NCI-H146 treated with DMSO at 0.1 percent for 48 hours (cell line): ENCODE measurements at regions not wholly inside any gene's neighbourhood (a gene's known extent, or its start where the extent isn't known, plus 50 kb on each side); places are given as distances from the start of the nearest gene placed in this dataset.
"Not testable (repeated sequence)": the region's sequence is repeated elsewhere in the genome, so short reads cannot be mapped to it uniquely, and the experiment has no call there.

Experiments
- DNase-seq: peaks from one replicate; lab custom pipeline; 2025; ENCODE audit not compliant: unreplicated experiment; lab: John Stamatoyannopoulos, UW

DNA sequence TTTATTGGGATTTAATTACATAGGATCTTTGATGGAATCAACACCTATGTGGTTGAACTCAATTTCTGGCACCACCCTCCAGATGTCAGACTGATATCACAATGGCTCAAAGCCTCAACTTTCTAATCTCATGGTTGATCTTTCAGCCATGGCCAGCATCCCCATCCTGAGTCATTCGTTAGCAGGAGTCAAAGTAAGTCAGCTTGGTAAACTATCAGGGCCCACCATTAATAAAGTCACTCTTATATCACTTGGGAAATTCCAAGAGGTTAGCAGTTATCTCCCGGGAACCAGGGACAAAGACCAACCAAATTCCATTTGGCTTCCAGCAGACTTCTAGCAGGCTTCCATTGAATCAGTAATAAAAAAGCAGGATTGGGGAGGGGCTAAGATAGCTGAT, 50.7 kb upstream of the TNFSF4 start:
- DNase-seq: no peak

DNA sequence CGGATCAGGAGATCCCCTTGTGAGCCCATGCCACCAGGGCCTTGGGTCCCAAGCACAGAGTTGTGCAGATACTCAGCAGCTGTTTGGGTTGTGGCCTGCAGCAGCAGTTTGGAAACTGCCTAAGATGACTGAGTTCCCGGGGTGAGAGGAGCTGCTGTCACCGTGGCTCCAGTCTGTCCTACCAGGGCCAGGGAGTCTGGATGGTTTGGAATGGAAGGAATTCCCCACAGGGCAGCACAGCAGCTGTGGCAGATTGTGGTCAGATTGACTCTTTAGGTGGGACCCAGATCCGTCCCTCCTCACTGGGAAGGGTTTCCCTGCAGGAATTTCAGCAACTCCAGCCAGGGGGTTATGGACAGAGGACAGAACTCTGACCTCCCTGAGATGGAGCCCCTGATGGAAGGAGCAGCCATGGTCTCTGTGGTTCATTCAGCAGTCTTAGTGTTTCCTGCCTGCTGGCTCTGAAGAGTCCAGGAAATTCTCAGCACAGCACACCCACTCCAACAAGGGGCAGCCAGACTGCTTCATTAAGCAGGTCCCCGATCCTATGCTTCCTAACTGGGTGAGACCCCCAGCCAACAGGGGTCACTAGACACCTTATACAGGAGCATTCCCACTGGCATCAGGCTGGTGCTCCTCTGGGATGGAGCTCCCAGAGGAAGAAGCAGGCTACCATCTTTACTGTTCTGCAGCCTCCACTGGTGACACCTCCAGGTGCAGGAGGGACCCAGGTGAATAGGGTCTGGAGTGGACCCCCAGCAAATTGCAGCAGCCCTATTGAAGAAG, 51.5 kb upstream of the TNFSF4 start:
- DNase-seq: no peak

DNA sequence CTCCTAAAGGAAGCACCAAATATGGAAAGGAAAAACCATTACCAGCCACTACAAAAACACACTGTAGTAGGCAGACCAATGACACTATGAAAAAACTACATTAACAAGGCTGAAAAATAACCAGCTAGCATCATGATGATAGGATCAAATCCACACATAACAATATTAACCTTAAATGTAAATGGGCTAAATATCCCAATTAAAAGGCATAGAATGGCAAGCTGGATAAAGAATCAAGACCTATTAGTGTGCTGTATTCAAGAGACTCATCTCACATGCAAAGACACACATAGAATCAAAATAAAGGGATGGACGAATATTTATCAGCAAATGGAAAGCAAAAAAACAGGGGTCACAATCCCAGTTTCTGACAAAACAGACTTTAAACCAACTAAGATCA, 53.2 kb upstream of the TNFSF4 start:
- DNase-seq: not testable (repeated sequence)

DNA sequence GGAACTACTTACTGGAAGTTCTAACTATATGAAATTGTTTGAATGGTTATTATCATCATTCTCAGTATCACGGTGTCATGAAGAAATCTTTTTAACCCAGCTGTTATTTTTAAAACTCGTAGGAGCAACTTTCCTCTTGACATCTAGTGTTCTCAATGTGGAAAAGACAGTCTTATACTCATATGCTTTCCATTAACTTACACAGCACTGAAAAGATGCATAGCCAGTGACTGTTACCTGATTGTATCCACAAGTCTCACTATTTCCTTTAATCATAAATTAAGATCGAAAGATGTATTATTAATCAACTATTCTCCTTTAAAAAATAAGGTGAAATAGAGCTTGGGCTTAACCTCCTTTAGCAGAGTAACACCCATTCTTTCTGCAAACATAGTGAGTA, 59.7 kb upstream of the TNFSF4 start:
- DNase-seq: no peak

DNA sequence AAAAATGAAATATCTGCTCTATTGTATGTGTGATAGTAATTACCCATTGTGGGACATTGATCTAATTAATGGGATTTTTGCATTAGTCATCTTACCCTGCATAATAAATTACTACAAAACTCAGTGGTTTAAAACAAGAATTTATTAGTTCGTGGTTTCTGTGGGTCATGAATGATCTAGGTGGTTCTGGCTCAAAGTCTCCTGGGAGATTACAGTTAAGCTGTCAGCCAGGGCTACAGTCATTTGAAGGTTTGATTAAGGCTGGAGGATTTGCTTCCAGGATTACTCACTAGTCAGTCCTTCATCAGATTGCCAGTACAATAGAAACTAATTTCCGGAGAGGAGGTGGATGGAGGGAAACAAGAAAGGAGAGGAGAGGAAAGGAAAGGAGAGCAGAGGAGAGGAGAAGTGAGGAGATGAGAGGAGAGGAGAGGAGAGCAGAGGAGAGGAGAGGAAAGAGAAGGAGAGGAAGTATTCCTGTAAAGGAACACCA, 60.4 kb upstream of the TNFSF4 start:
- no peak for DNase-seq

DNA sequence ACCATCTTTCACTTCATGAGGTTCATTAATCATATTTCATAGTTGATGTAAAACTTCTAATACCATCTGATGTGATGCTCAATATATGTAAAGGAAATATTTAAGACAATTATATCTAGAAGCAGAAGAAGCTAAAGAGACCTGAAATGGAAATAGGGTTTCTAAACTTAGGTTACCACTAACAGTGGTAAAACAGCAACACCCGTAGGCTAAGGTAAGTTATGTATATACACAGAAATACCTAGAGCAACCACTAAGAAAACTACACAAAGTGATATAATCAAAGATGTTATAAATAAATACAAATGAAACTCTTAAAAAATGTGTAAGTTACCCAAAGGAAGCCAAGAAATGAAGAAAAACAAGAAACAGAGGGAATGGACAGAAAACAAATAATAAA, 61.1 kb upstream of the TNFSF4 start:
- DNase-seq: no peak

DNA sequence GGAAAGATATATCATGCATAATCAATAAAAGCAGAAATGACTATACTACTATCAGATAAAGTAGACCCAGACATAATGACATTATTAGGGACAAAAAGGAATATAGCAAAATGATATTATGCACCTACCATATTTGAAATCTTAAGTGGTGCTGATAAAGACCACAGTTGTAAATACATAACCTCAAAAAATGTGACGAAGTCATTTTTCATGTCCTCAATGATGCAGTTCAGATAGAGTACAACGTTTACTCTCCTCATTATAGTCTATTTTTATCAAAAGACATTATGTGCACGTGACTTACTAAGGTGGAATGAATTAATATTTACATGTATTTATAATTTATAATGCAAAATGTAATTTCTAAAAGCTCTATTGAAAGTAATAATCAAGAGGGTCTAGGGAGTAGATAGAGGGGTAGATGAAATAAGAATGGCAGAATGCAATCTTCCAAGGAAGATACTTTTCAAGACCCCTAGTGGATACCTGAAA, 61.7 kb upstream of the TNFSF4 start:
- no peak for DNase-seq

DNA sequence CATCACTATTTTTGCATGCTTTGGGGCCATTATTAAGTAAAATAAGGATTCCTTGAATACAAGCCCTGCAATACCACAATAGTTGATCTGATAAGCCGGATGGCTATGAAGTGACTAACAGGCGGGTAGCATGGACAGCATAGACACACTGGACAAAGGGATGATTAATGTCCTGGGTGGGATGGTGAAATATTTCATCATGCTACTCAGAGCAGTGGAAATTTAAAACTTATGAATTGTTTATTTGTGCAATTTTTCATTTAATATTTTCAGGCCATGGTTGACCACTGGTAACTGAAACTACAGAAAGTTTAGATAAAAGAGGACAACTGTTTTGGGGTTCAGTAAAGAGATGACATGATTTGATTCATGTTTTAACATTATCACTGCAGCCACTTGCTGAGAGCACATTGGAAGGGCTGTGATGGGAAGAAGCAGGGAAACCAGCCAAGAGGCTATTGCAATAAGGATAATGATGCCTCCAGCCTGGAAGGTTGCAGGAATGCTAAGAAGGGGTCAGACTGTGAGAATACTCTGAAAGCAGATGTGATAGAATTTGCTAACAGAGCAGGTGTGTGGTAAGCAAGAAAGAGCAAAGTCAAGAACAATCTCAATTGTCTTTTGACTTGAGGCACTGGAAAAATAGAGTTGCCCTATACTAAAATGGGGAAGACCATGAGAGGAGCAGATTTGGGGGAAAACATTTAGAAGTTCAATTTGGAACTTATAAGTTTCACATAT, 62.5 kb upstream of the TNFSF4 start:
- no peak for DNase-seq

DNA sequence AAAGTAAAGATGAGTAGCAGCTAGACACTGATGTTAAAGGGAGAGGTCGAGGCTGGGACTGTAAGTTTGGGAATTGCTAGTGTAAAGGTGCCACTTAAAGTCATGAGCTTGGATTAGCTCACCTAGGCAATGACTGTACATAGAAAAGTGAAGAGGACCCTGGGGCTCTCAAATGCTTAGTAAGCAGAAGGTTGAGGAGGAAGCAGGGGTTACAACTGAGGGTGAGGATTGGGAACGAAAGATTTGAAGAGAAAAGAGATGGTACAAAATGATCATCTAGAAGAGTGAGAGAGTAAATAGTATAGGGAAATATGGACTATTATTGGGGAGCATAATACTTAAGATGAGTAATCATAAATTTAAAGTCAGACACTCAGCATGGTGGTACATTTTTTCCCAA, 63.1 kb upstream of the TNFSF4 start:
- no peak for DNase-seq

DNA sequence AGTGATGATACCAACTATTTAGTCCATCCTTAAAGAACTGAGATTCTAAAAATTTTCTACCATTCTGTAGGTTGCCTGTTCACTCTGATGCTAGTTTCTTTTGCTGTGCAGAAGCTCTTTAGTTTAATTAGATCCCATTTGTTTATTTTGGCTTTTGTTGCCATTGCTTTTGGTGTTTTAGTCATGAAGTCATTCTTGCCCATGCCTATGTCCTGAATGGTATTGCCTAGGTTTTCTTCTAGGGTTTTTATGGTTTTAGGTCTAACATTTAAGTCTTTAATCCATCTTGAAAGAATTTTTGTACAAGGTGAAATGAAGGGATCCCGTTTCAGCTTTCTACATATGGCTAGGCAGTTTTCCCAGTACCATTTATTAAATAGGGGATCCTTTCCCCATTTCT, 63.9 kb upstream of the TNFSF4 start:
- not testable (repeated sequence) for DNase-seq

DNA sequence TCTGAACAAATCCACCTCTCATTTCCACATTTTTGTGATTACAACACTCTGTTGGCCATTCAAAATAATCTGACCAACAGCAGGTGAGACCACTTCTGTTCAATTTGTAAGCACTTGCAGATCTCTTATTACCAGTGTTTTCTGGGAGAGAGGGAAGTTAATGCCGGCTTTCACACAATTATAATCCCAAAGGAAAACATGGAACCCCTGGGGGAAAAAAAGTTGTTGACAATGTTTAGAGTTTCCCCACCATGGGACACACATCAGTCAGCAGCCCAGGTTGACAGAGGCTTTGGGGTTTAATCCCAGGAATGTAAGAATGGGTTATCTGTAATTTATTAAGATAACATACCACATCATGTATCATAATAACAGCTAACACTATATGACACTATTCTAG, 68.4 kb upstream of the TNFSF4 start:
- no peak for DNase-seq

DNA sequence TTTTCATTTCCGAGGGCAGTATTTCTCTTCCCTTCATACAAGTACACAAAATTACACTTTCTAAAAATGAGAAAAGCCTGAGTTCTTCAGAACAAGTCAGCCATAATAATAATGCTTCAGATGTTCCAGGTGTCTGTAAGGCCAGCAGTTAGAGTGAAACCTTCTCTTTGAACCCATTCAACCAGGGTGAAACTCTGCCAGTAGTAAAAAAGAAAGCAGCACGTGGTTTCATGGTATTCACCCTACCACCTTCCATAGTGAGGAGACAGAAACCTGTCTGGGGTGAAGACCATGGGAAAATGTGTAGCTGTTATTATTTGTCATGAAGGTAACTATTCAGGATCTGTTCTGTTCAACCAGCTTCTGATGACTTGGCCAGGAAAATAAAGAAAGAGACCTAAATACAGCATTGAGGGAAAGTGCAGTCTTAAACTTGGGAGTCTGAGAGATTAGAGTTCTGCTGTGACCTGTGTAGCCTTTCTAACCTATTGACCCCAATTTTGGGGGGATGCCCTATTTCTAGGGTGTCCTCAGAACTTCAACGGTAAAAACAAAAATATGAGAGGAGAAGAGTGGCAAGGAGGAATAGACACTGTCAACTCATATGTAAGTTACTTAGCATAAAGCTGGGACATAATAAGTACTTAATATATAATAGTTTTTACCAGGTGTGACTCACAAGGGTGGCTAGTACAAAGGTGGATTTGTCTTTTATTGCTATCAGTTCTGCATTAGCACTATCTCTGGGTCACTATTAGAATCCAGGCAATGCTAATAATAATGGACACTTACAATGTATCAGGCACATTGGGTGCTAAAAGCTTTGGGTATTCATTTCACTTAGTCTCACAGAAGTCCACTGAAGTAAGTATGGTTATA, 70.0 kb upstream of the TNFSF4 start:
- DNase-seq: no peak

DNA sequence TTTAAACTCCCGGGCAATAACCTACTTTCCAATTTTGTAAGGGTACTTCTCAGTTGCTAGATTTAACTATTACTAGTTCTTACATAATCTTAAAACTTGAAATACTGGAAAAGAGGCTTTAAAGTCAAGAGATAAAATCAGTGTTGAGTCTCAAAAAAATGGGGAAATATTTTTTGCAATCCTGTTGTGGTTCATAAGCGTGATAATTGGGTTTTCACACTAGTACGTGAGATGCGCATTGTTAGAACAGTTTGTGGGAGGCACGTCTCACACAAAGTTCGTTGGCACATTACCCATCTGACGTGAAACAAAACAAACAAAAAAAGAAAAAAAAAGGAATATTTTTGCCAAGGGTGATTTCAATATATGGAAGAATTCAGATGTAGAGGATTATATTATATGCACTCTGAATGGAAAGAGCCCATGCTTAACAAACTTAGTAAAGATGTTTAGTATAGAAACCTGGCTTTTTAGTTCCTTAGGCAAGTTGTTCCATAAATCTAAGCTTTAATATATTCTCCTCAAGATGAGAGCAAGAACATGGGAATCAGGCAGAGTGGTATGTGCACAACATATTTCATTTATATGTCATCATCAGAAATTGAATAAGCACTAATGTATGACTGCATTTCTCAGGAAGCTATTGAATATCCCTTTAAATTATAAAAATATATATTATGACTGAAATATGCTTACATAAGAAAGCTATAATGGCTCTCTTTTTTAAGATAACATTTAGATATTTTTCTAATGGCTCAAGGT, 73.9 kb upstream of the TNFSF4 start:
- no peak for DNase-seq

DNA sequence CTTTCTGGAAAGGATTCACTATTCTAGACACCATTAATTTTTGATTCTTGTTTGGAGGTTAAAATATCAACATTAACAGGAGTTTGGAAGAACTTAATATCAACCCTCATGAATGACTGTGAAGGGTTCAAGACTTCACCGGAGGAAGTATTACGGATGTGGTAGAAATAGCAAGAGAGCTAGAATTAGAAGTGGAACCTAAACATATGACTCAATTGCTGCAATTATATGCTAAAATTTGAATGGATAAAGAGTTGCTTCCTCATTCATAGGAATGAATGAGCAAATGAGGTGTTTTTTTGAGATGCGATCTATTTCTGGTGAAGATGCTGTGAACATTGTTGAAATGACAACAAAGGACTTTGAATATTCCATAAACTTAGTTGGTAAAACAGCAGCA, 77.9 kb upstream of the TNFSF4 start:
- no peak for DNase-seq

DNA sequence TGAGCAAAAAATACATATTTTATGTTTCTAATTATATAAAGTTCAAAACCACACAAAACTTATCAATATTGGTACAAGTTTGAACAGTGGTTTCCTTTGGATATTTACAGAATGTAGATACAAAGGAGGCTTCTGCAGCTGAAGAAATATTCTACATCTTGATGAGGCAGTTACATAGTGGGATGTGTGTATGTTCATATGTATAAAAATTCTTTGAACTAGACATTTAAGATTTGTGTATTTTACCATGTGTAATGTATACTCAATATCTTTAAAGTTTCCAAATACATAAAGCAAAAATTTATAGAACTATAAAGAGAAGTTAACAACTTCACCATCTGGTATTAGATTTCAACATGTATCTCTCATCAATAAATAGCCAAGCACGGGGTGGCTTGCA, 80.7 kb upstream of the TNFSF4 start:
- DNase-seq: no peak

DNA sequence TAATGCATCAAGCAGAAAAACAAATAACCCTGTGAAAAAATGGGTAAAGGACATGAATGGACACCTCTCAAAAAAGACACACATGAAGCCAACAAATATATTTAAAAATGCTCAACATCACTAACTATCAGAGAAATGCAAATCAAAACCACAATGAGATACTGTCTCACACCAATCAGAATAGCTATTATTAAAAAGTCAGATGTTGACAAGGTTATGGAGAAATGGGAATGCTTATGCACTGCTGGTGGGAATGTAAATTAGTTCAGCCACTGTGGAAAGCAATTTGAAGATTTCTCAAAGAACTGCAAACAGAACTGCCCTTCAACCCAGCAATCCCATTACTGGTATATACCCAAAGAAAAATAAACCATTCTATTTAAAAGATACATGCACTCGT, 86.6 kb upstream of the TNFSF4 start:
- DNase-seq: no peak

DNA sequence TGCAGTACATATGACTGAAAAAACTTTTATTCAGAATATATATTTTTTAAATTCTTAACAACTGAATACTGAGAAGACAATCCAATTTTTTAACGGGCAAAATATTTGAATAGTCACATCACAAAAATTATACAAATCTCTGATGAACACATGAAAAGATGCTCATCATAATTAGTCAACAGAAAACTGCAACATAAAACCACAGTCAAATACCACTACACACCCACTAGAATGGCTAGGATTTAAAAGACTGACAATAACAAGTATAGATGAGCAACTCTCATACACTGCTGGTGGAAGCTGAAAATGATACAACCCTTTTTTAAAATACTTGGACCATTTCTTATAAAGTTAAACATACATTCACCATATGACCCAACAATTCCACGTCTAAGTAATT, 87.7 kb upstream of the TNFSF4 start:
- DNase-seq: no peak

DNA sequence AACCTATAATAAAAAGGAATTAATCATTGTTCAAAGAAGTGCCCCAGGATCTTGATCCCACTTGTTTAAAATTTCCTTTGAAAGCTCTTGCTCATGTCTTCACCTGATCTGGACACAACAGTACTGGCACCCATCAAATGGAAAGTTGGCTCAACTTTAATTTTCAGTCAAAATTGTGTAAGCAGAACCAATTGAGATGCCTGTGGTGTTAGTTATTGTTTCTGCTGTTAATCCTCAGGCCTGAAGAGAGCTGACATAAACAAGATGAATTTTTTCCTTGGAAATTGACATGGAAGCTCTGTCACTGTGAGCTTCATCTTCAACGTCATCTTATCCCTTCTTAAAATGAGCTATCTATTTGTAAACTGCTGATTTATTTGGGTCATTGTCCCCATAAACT, 88.3 kb upstream of the TNFSF4 start:
- no peak for DNase-seq

DNA sequence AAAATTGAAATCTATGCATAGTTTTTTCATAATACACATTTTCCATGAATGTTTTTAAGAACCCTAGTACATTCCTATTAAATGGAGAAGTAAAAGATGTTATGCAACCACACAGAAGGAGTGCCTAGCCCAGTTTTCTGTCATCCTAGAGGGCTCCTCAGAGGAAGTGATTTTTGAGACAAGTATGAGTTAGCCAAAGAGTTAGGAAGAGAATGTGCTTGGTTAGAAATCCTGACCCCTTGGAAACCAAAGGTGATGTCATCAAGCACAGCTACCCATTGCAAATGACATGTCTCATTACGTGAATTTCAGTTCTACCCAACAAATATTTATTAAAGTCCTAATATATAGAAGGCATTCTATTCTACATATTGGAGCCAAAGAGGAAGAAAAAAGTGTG, 88.9 kb upstream of the TNFSF4 start:
- DNase-seq: no peak

DNA sequence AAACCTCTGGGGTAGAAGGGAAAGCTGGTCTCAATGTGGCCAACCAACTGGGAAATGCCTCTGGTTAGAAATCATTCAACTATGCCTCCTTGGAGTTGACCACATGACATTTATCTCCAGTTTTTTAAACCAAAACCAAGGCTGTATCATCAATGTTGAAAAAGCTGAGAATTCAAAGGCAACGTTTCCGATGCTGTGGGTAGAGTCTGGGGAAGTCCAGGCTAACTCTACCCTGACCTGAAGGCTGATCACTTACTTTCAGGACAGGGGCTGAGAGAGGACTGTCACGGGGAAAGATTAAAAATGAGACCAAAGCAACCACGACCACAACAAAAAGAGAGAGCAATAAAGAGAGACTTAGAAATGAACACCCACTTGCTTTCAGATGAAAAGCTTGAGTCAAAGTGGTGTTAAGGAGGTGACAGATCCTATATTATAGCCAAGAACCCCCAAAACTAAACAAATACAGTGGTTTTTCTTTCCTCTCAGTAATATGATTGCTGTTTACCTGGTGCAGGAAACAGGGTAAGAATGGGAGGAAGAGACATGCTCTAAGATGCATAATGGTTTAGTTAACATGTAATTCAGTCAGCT, 90.8 kb upstream of the TNFSF4 start:
- DNase-seq: no peak
